GM19395 (cell line): ENCODE measurements at regions not wholly inside any gene's neighbourhood (a gene's known extent, or its start where the extent isn't known, plus 50 kb on each side); places are given as distances from the start of the nearest gene placed in this dataset.

Experiments used
- ATAC-seq: cut with Tn5 transposase; IDR thresholded peaks from one replicate; pipeline ENCODE4 v1.9.1; 2021; ENCODE audit warnings: mild to moderate bottlenecking, moderate library complexity; ENCODE audit not compliant: unreplicated experiment

GRCh38 chr2:120424274-120424796, 78.4 kb downstream of the INHBB start:
- ATAC-seq, result no peak

DNA sequence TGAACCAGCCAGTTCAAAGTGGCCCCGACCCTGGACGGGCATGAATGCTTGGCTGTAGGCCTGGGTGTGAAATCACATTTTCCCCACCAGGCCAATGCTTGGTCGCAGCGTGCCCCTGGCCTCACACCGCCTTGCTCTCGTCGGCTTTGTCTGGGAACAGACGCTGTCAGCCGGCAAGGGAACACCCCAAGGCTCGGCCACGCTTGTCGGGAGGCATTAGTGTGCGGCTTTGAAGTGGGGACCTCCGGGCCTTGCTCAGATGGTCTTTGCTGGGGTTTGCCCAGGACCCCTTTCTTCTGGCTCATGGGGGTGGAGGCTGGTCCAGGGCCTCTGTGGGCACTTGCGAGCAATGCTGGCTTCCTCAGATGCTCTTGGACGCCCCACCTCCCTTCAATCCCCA, 79.1 kb downstream of the INHBB start:
- ATAC-seq, result no peak

DNA sequence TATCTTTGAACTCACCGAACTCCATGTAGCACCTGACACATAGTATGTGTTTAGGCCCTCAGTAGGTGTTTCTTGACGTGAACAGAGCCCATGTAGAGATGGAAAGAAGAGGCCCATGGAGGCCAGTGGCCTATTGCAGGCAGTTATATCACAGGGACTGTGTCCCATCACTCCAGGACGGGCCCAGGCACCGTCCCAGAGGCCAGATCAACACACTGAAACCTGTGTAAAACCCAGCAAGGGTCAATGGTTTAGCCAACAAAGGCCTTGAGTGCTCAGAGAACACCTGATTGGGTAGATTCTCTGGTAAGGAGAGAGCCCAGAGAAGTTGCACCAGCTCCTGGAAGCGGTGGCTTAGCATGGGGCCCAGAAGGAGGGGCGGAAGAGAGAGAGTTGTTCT, 82.8 kb downstream of the INHBB start:
- no peak for ATAC-seq

DNA sequence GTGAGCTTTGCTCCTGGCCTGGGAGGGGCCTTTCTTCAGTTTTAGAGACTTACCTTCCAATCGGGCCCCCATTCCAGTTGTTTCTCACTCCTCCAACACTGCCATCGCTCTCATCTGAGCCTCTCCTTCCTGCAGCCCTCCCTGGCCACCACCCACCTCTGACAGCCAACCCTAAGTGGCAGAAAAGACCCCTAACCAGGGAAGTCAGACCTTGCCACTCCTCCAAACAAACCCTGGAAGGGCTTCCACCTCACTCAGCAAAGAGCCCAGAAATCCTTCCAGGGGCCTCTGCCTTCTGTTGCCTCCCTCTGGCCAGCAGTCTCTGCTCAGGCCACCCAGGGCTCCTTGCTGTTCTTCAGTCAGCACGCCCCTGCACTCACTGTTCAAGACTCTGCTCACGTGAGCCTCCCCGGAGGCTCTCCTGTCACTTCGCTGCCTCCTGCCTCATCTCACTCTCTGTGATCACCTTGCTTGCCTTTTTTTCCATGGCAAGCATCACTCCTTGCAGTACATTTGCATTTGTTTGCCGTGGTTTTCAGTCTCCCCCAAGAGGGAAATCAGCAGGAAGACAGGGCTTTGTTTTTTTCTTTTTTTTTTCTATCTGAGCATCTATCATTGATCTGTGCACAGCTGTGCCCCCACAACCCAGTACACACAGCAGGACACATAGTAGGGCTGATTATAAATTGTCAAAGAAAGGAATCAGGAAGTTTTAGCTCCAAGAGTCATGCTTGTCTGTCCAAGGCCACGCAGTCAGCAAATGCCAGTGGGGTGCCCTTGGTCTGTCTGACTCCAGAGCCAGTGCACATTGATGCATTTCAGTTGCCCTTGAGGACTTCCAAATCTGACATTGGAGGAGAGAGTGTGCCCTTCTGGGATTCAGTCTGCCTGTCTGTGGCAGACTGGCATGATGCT, 83.9 kb downstream of the INHBB start:
- no peak for ATAC-seq

DNA sequence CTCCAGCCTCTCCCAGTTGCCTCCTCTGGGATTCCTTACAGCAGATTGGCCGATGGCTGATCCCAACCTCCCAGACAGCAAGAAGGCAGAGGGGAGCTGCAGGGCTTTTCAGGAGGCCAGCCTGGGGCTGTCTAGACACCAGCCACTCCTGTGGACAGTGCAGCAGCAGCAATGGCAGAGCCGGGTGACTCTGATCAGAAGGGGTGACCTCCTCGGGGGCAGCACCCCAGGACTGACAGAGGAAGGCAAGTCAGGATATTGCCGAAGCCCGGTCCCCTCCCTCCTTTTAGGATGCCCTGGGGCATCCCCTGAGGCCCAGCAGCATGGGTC, 84.5 kb downstream of the INHBB start:
- ATAC-seq, result no peak

DNA sequence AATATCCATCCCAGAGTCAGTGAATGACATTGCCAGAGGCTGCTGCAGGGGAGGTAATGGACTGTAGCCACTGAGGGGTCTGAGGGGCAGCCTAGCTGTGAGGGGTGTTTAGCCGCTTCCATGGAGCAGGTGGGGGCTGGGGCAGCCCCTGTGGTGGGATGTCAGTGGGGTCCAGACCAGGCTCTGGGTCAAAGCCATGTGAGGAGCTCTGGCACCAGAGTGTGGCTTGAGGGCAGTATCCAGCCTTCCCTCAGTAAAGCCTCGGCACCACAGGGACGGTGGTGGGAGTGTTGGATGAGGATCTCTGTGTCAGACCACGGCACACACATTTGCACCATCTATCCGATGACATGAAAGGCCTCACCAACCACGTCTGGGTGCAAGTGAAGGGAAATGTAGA, 85.0 kb downstream of the INHBB start:
- no peak for ATAC-seq

DNA sequence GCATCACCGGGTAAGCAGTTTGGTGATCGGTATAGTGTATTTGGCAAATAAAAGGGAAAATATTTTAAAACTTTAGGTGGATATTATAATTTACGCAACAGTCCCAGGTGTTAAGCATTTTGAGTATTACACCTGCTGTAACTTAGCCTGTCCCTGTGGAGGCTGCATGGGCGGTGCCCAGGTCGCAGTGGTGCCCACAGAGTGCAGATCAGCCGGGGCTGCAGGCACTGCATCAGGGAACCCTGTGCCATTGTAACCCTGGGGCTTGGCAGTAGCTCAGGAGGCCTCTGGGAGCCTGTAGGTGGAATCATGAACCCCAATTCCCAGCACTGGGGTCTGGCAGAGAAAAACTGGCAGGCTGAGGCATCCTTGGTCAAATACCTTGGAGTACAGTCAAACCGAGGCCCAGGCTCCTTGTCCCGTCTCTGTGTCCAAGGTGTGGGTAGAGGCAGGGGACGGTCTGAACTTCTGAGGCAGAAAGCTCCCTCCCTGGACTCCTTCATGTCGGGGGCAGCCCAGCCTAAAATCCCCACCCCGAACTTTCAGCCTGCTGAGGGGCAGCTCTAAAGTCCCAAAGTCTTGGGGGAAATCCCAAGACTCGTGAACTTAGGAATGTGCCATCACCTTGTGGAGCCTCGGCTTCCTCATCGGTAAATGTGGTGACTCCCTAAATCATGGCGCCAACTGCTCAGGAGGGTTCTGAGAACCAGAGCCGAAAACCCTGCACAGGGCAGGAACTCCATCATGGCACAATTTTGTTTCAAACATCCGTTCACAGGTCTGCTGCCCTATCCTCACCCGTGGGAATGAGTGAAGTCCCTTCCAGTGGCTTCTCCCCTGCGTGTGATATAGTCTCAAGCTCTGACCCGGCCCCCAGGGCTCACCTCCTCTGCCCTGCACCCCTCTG, 85.7 kb downstream of the INHBB start:
- no peak for ATAC-seq

DNA sequence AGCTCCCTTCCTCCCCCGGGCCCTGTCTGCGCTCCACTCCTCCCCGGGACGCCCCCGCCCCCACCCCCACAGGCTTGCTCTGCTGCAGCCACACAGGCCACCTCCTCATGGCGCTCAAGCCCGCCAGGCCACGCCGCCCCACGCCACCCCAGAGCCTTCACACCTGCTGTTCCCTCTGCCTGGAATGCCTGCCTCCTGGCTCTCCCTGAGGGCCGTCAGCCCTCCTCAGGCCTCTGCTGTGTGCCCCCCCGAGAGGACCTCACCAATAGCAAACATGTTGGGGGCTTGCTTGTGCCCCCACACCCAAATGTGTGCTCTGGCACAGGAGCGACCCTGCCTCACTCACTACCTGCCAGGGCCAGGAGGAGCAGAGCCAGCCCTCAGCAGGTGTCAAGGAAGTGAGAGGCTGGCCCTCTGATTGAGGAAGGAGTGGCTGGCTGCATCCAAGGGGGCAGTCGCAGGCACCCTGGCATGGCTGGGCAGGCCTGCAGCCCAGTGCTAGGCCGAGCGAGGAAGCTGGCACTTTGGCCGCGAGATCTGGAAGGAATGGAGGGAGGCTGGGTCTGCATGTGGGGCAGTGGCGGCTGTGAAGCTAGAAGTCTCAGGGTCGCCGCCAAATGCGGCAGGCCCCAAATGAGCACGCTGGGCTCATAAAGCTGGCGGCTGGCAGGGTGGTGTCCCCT, 86.5 kb downstream of the INHBB start:
- no peak for ATAC-seq

DNA sequence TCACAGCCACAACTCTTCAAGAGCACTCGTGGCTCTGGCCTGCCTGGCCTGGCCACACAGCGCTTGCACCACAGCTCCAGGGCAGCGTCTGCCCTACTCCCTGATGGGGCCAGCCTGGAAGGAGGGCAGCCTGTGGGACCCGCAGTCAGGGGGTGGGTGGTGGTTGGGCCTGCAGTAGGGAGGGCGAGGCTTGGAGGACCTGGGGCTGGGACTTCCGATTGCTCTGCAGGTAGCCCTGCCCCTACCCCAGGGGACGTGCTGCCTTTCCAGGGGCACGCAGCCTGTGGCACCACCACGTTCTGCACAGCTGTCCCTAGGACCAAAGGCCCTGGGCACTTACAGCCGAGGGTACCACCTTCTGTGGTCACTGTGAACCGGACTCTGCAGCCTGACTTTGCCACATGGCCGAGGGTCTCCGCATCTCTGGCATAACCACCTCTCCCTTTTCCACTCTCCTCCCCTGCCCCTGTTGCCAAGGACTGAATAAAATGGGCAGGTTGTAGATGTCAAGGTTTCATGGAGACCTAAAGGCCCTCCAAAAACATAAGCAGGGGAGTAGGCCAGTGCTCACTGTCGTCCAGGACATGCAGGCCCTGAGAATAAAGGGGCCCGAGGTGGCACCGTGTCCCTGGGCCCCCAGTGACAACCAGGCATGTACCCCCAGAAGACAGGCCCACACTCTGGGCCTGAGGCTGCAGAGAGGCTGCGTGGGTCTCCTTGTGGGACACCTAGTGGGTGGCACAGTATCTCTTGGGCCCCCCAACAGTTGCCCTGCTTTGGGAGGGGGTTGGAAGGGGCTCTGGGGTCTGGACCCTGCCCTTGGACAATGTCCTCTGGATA, 87.3 kb downstream of the INHBB start:
- ATAC-seq, result no peak

GRCh38 chr2:120433816-120434290, 87.9 kb downstream of the INHBB start:
- no peak for ATAC-seq

- ATAC-seq, result no peak
These were observed 88.8 kb downstream of the INHBB start for GRCh38 chr2:120434492-120435308.

- ATAC-seq, result no peak
These were observed 89.9 kb downstream of the INHBB start for GRCh38 chr2:120435671-120436459.

GRCh38 chr2:120436460-120436739, 90.5 kb downstream of the INHBB start:
- no peak for ATAC-seq

- no peak for ATAC-seq
These were observed 91.1 kb downstream of the INHBB start for GRCh38 chr2:120436885-120437603.

GRCh38 chr2:120437604-120438000, 91.7 kb downstream of the INHBB start:
- ATAC-seq, result no peak

- ATAC-seq, result no peak
These were observed 92.5 kb downstream of the INHBB start for GRCh38 chr2:120438301-120439066.

GRCh38 chr2:120439067-120439368, 93.1 kb downstream of the INHBB start:
- no peak for ATAC-seq
